A549 (cell line): ENCODE measurements at regions not wholly inside any gene's neighbourhood (a gene's known extent, or its start where the extent isn't known, plus 50 kb on each side); places are given as distances from the start of the nearest gene placed in this dataset.
"Not testable (repeated sequence)": the region's sequence is repeated elsewhere in the genome, so short reads cannot be mapped to it uniquely, and the experiment has no call there.

Source experiments
- ATAC-seq, 2 experiments: fragments of 200-7000 bp in 1 of 2; fragments of >200 bp in 1 of 2; cut with Nextera tagmentation in 1 of 2; cut with Tn5 transposase in 1 of 2; 3 replicates each; pipeline versions ENCODE4 v1.8.0 to v1.9.1; 2018 to 2020; ENCODE audit warnings: mild to moderate bottlenecking in 1 of 2, moderate library complexity in 1 of 2
- CTCF ChIA-PET: fragments of 300-600 bp; sonication (Branson Sonifier 250); formaldehyde crosslinking; extraction: SDS; loops from one replicate; lab custom pipeline; 2021; ENCODE audit warnings: antibody characterized with exemption, inconsistent platforms; lab: Yijun Ruan, JAX
- POLR2A ChIA-PET: fragments of 350-600 bp; formaldehyde crosslinking; extraction: SDS; loops from one replicate; lab custom pipeline; 2021; ENCODE audit warnings: antibody characterized with exemption, inconsistent platforms; lab: Yijun Ruan, JAX
- DNase-seq, 2 experiments: peaks; one replicate each; pipeline versions ENCODE4 v3.0.0 to v3.0.0-alpha.2; 2011 to 2016; ENCODE audit warnings: low read depth in 1 of 2, low spot score in 1 of 2
- FAIRE-seq: peaks from 2 replicates; lab custom pipeline; 2011; peaks lifted over from hg19 to GRCh38; lab: Jason Lieb, UNC
- H3K27ac ChIP-seq, 2 experiments: fragments of >200 bp; sonication (Bioruptor Twin); formaldehyde crosslinking; 3 replicates each; pipeline ENCODE4 v1.5.1; 2016 to 2017
- H3K4me1 ChIP-seq: fragments of >200 bp; sonication (Bioruptor Twin); formaldehyde crosslinking; 3 replicates; pipeline ENCODE4 v1.6.1; 2016
- H3K4me2 ChIP-seq: fragments of >200 bp; sonication (Bioruptor Twin); formaldehyde crosslinking; 3 replicates; pipeline ENCODE4 v1.6.1; 2016
- H3K4me3 ChIP-seq: fragments of >200 bp; sonication (Bioruptor Twin); formaldehyde crosslinking; 3 replicates; pipeline ENCODE4 v1.5.1; 2016
- H3K9me3 ChIP-seq: fragments of >200 bp; sonication (Bioruptor Twin); formaldehyde crosslinking; 3 replicates; pipeline ENCODE4 v1.6.1; 2016
- WGBS: methylation state at CpG from one replicate; pipeline ENCODE4 v1.1.6; 2017; ENCODE audit errors: missing lambda C conversion rate; 5-methylcytosine and 5-hydroxymethylcytosine counted together
- small RNA-seq, 6 experiments: library from RNA; depleted of rRNA; stranded (forward); fragments of <200 nt; gene quantifications; one replicate each; pipeline ENCODE3, GENCODE V24; 2012

- 58% methylated on average over 1 of the region's 1 CpG for WGBS
- H3K4me3 ChIP-seq, H3K9me3 ChIP-seq: not testable (repeated sequence)
These were observed 53.2 kb upstream of the TERB2 start for GRCh38 chr15:44903281-44903680.

GRCh38 chr15:44904651-44905340, 51.7 kb upstream of the TERB2 start:
- H3K4me2 ChIP-seq, POLR2A ChIA-PET, H3K9me3 ChIP-seq, FAIRE-seq, H3K4me1 ChIP-seq, H3K4me3 ChIP-seq, H3K27ac ChIP-seq, CTCF ChIA-PET: not testable (repeated sequence)
- ATAC-seq, result peak in 1 of 2 experiments; percentile 31; a peak in 2 of 6 replicates
- DNase-seq, result peak in 1 of 2 experiments; percentile 32
- 42% methylated on average over 6 of the region's 6 CpGs for WGBS

More at GRCh38 chr15:44903281-44903680, 53.2 kb upstream of the TERB2 start:
- H3K4me2 ChIP-seq, FAIRE-seq, H3K27ac ChIP-seq, DNase-seq, POLR2A ChIA-PET, ATAC-seq, H3K4me1 ChIP-seq: not testable (repeated sequence)
- CTCF ChIA-PET, result interaction anchor here (1.0 kb wide), 1 partner anchor 49 kb away, joined by 4 read pairs; no protein-coding TSS in a partner anchor

Small RNAs in the stretch of these regions (small RNA-seq; reads per million reads assigned to genes)
- gene RF00019, result 0 reads per million in 6 experiments
- gene RNU1-119P, result 0 reads per million in 6 experiments
